ENCODE measurements at regions not wholly inside any gene's neighbourhood (a gene's known extent, or its start where the extent isn't known, plus 50 kb on each side); places are given as distances from the start of the nearest gene placed in this dataset.
"Not testable (repeated sequence)": the region's sequence is repeated elsewhere in the genome, so short reads cannot be mapped to it uniquely, and the experiment has no call there.

GRCh38 chr15:39403640-39404117 lies 177.2 kb upstream of the THBS1 start:
- intact Hi-C loops (cut with DNase I), result no loop called here
- DNase-seq (ENCODE audit: low spot score), result no peak

- intact Hi-C loops (cut with DNase I), result no loop called here
Observed at GRCh38 chr15:39404767-39405181, 176.1 kb upstream of the THBS1 start.

GRCh38 chr15:39406485-39406884 lies 174.4 kb upstream of the THBS1 start:
- DNase-seq (ENCODE audit: low spot score), result no peak
- intact Hi-C loops (cut with DNase I), result no loop called here

More at GRCh38 chr15:39404767-39405181, 176.1 kb upstream of the THBS1 start:
- DNase-seq (ENCODE audit: low spot score), result no peak

GRCh38 chr15:39407116-39407515 lies 173.8 kb upstream of the THBS1 start:
- intact Hi-C loops (cut with DNase I), result no loop called here
- DNase-seq (ENCODE audit: low spot score), result no peak

GRCh38 chr15:39409876-39410530 lies 170.9 kb upstream of the THBS1 start:
- no peak for DNase-seq (ENCODE audit: low spot score)
- intact Hi-C loops (cut with DNase I), result no loop called here

GRCh38 chr15:39411102-39411989 lies 169.5 kb upstream of the THBS1 start:
- intact Hi-C loops (cut with DNase I), result no loop called here
- no peak for DNase-seq (ENCODE audit: low spot score)

GRCh38 chr15:39413558-39413957 lies 167.3 kb upstream of the THBS1 start:
- DNase-seq (ENCODE audit: low spot score), result no peak
- intact Hi-C loops (cut with DNase I), result no loop called here

GRCh38 chr15:39414201-39414600 lies 166.7 kb upstream of the THBS1 start:
- intact Hi-C loops (cut with DNase I), result no loop called here
- DNase-seq (ENCODE audit: low spot score), result no peak

GRCh38 chr15:39415634-39416033 lies 165.2 kb upstream of the THBS1 start:
- peak; percentile 70 for DNase-seq (ENCODE audit: low spot score)
- intact Hi-C loops (cut with DNase I), result no loop called here

GRCh38 chr15:39416258-39416657 lies 164.6 kb upstream of the THBS1 start:
- DNase-seq (ENCODE audit: low spot score), result no peak
- intact Hi-C loops (cut with DNase I), result no loop called here

- no peak for DNase-seq (ENCODE audit: low spot score)
- intact Hi-C loops (cut with DNase I), result no loop called here
Observed at GRCh38 chr15:39417366-39418134, 163.3 kb upstream of the THBS1 start.

- intact Hi-C loops (cut with DNase I), result no loop called here
- no peak for DNase-seq (ENCODE audit: low spot score)
Observed at GRCh38 chr15:39419651-39420050, 161.2 kb upstream of the THBS1 start.

GRCh38 chr15:39420123-39420852 lies 160.6 kb upstream of the THBS1 start:
- DNase-seq (ENCODE audit: low spot score); intact Hi-C loops (cut with DNase I): not testable (repeated sequence)

GRCh38 chr15:39420853-39421192 lies 160.1 kb upstream of the THBS1 start:
- DNase-seq (ENCODE audit: low spot score); intact Hi-C loops (cut with DNase I): not testable (repeated sequence)

- intact Hi-C loops (cut with DNase I), result loop anchor here in 1 of 2 donors (5.0 kb wide), 1 partner anchor 305 kb away; no protein-coding TSS in a partner anchor
- peak; percentile 92 for DNase-seq (ENCODE audit: low spot score)
Observed at GRCh38 chr15:39426552-39427532, 154.0 kb upstream of the THBS1 start.

GRCh38 chr15:39427705-39428104 lies 153.2 kb upstream of the THBS1 start:
- intact Hi-C loops (cut with DNase I), result loop anchor here in 1 of 2 donors (5.0 kb wide), 1 partner anchor 305 kb away; no protein-coding TSS in a partner anchor
- DNase-seq (ENCODE audit: low spot score), result no peak

- intact Hi-C loops (cut with DNase I), result loop anchor here in 1 of 2 donors (2.0 to 5.0 kb wide), 2 partner anchors 77 to 302 kb away; no protein-coding TSS in a partner anchor
- DNase-seq (ENCODE audit: low spot score), result no peak
Observed at GRCh38 chr15:39429898-39430357, 151.0 kb upstream of the THBS1 start.

- intact Hi-C loops (cut with DNase I), result loop anchor here in 1 of 2 donors (2.0 kb wide), 1 partner anchor 78 kb away; no protein-coding TSS in a partner anchor
- no peak for DNase-seq (ENCODE audit: low spot score)
Observed at GRCh38 chr15:39430389-39430788, 150.5 kb upstream of the THBS1 start.
